ENCODE measurements at regions not wholly inside any gene's neighbourhood (a gene's known extent, or its start where the extent isn't known, plus 50 kb on each side); places are given as distances from the start of the nearest gene placed in this dataset.

DNA sequence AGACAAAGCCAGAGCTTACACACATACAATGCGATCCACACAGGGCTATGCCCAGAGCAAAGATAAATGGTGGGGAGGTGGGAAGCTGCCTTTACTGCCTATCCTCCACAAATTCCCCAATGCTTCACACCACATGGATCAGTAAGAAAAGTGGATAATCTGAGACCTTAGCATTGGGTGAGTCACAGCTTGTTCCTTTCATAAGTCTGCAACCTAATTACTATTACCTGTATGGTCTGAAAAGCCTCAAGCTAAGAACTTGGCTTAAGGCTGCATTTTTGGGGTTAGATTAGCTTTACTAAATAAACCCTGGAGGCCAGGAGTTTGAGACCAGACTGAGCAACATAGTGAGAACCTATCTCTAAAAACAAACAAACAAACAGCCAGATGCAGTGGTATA, 66.0 kb upstream of the BTBD3 start:
- Histone ChIP-seq H3K9me3 (ENCODE audit: severe bottlenecking) (no peaks in the 10 kb centered on the region), H3K27ac (ENCODE audit: poor library complexity, severe bottlenecking) (peak overlapping the region; percentile 96), H3K36me3 (ENCODE audit: low read depth) (no peaks in the 10 kb centered on the region), H3K4me3 (ENCODE audit: severe bottlenecking) (no peak overlapping the region), H3K27me3 (ENCODE audit: insufficient read depth, poor library complexity, severe bottlenecking) (no peaks in the 10 kb centered on the region), H3K4me1 (ENCODE audit: insufficient read depth, poor library complexity, severe bottlenecking) (peaks cover 57% of the 10 kb centered on the region)
- peak; percentile 53 for ATAC-seq (ENCODE audit: low read depth)
- no peak for DNase-seq (ENCODE audit: low spot score)
- TF ChIP-seq, protein P1, sequence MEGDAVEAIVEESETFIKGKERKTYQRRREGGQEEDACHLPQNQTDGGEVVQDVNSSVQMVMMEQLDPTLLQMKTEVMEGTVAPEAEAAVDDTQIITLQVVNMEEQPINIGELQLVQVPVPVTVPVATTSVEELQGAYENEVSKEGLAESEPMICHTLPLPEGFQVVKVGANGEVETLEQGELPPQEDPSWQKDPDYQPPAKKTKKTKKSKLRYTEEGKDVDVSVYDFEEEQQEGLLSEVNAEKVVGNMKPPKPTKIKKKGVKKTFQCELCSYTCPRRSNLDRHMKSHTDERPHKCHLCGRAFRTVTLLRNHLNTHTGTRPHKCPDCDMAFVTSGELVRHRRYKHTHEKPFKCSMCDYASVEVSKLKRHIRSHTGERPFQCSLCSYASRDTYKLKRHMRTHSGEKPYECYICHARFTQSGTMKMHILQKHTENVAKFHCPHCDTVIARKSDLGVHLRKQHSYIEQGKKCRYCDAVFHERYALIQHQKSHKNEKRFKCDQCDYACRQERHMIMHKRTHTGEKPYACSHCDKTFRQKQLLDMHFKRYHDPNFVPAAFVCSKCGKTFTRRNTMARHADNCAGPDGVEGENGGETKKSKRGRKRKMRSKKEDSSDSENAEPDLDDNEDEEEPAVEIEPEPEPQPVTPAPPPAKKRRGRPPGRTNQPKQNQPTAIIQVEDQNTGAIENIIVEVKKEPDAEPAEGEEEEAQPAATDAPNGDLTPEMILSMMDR (IDR thresholded peaks at IDR 0.05; ENCODE audit: poor library complexity, severe bottlenecking), result no peak

DNA sequence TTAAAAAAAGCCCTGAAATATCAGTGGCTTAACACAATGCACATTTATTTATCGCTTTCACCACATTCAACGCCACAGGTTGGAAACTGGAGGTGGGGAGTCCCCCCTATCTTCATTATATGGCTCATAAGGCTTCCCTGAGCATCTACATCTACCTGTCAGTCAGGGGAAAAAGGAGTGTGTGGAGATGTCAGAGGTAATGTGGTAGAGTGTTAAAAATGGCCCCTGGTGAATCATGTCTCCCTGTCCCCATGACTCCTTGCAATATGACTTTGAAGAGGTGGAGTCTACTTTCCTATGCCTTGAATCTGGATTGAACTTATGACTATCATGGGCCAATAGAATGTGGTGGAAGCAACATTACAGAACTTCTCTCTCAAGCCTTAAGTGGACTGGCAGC, 65.5 kb upstream of the BTBD3 start:
- Histone ChIP-seq H3K27ac (ENCODE audit: poor library complexity, severe bottlenecking) (peak overlapping the region; percentile 96), H3K36me3 (ENCODE audit: low read depth) (no peaks in the 10 kb centered on the region), H3K9me3 (ENCODE audit: severe bottlenecking) (no peaks in the 10 kb centered on the region), H3K4me3 (ENCODE audit: severe bottlenecking) (no peak overlapping the region), H3K27me3 (ENCODE audit: insufficient read depth, poor library complexity, severe bottlenecking) (no peaks in the 10 kb centered on the region), H3K4me1 (ENCODE audit: insufficient read depth, poor library complexity, severe bottlenecking) (peaks cover 57% of the 10 kb centered on the region)
- ATAC-seq (ENCODE audit: low read depth) (no peak), DNase-seq (ENCODE audit: low spot score) (no peak)
- TF ChIP-seq, protein P1 (IDR thresholded peaks at IDR 0.05; ENCODE audit: poor library complexity, severe bottlenecking), result no peak

DNA sequence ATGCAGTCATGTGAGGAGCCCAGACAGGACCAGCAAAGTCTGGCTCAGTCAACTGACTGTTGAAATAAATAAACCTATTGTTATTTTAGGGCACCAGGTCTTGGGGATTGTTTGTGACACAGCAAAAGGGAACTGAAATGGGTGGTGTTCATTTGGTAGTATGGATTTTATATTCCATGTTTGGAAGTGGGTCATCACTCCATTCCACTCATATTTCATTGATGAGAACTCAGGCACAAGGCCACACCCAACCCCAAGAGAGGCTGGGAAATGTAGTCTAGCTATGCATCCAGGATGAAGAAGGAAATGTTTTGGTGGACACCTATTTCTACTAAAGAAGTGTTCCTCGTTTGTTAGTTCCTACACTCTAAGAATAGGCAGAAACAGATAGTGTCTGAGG, 64.9 kb upstream of the BTBD3 start:
- no peaks in the 10 kb centered on the region for H3K27me3 ChIP-seq (ENCODE audit: insufficient read depth, poor library complexity, severe bottlenecking)
- H3K27ac ChIP-seq (ENCODE audit: poor library complexity, severe bottlenecking), result peak overlapping the region; percentile 96
- DNase-seq (ENCODE audit: low spot score), result no peak

DNA sequence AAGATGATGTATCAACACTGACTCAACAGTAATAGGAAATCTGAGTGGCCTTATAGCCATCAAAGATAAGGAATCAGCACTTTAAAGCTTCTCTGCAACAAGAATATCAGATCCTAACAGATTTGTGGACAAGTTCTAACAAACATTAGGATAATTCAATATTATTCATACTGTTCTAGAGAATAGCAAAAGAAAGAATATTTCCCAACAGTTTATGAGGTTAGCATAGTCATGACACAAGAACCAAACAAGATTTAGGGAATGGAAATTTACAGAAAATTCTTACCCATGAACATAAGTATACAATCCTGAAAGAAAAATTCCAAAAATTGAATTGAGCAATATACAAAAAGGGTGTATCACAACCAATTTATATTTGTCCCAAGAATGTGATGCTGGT, 64.3 kb upstream of the BTBD3 start:
- no peak for ATAC-seq (ENCODE audit: low read depth)
- DNase-seq (ENCODE audit: low spot score), result no peak
- Histone ChIP-seq H3K36me3 (ENCODE audit: low read depth) (no peaks in the 10 kb centered on the region), H3K27me3 (ENCODE audit: insufficient read depth, poor library complexity, severe bottlenecking) (no peaks in the 10 kb centered on the region), H3K27ac (ENCODE audit: poor library complexity, severe bottlenecking) (peak overlapping the region; percentile 96), H3K4me3 (ENCODE audit: severe bottlenecking) (no peak overlapping the region), H3K9me3 (ENCODE audit: severe bottlenecking) (no peaks in the 10 kb centered on the region), H3K4me1 (ENCODE audit: insufficient read depth, poor library complexity, severe bottlenecking) (peaks cover 50% of the 10 kb centered on the region)
- TF ChIP-seq, protein P1 (IDR thresholded peaks at IDR 0.05; ENCODE audit: poor library complexity, severe bottlenecking), result no peak

More for the DNA sequence above, 64.9 kb upstream of the BTBD3 start:
- Histone ChIP-seq H3K4me3 (ENCODE audit: severe bottlenecking) (no peak overlapping the region), H3K36me3 (ENCODE audit: low read depth) (no peaks in the 10 kb centered on the region), H3K4me1 (ENCODE audit: insufficient read depth, poor library complexity, severe bottlenecking) (peaks cover 54% of the 10 kb centered on the region), H3K9me3 (ENCODE audit: severe bottlenecking) (no peaks in the 10 kb centered on the region)
- ATAC-seq (ENCODE audit: low read depth), result peak; percentile 51
- TF ChIP-seq, protein P1 (IDR thresholded peaks at IDR 0.05; ENCODE audit: poor library complexity, severe bottlenecking), result no peak

DNA sequence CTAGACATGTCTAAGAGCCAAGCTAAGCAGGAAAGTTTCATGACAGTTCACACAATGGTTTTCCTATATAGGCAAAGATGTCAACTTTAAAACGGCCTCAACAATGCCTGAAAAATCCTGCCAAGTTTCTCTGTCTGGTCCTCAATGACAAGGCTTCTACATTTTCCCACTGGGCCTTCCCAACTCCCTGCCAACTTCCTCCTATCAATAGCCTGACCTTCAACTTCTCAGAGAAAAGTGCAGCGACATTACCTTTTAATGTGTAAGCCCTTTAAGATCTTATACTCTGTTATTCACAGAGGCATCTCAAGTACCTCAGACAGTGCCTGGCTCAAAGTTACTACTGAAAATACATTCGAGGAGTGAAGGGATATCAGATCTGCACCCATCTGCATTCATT, 56.2 kb upstream of the BTBD3 start:
- Histone ChIP-seq H3K4me1 (ENCODE audit: insufficient read depth, poor library complexity, severe bottlenecking) (no peaks in the 10 kb centered on the region), H3K27me3 (ENCODE audit: insufficient read depth, poor library complexity, severe bottlenecking) (no peaks in the 10 kb centered on the region), H3K9me3 (ENCODE audit: severe bottlenecking) (no peaks in the 10 kb centered on the region), H3K36me3 (ENCODE audit: low read depth) (no peaks in the 10 kb centered on the region), H3K4me3 (ENCODE audit: severe bottlenecking) (no peak overlapping the region), H3K27ac (ENCODE audit: poor library complexity, severe bottlenecking) (no peak overlapping the region)
- no peak for ATAC-seq (ENCODE audit: low read depth)
- DNase-seq (ENCODE audit: low spot score), result no peak
- TF ChIP-seq, protein P1 (IDR thresholded peaks at IDR 0.05; ENCODE audit: poor library complexity, severe bottlenecking), result no peak

All from RWPE2 (cell line).